ENCODE measurements at regions not wholly inside any gene's neighbourhood (a gene's known extent, or its start where the extent isn't known, plus 50 kb on each side); places are given as distances from the start of the nearest gene placed in this dataset.

- POLR2A ChIA-PET: no interaction called here
- Histone ChIP-seq H3K4me2 (ENCODE audit: low read length) (no peak overlapping the region), H3K9me2 (ENCODE audit: insufficient read depth, low read length) (no peaks in the 10 kb centered on the region), H3K4me1 (ENCODE audit: insufficient read depth, low read length, poor library complexity, severe bottlenecking) (no peaks in the 10 kb centered on the region), H3K27ac (ENCODE audit: low read depth, low read length, poor library complexity, severe bottlenecking) (no peak overlapping the region), H3K9me3 (ENCODE audit: low read length) (no peaks in the 10 kb centered on the region), H2AFZ (ENCODE audit: low read length) (no peak overlapping the region), H3K36me3 (ENCODE audit: insufficient read depth, low read length) (no peaks in the 10 kb centered on the region), H3K4me3 (ENCODE audit: low read depth, low read length, poor library complexity, severe bottlenecking) (no peak overlapping the region), H3K79me2 (ENCODE audit: insufficient read depth, low read depth, low read length) (no peaks in the 10 kb centered on the region), H4K20me1 (ENCODE audit: insufficient read depth, low read length) (no peaks in the 10 kb centered on the region)
- intact Hi-C loops (cut with micrococcal nuclease; ENCODE audit: unreplicated experiment): loop anchor here (5.0 kb wide), 2 partner anchors 622 to 642 kb away; no protein-coding TSS in a partner anchor
- no peak for TF ChIP-seq EZH2phosphoT487 (IDR thresholded peaks at IDR 0.05; ENCODE audit: borderline replicate concordance, low read depth, low read length)
- TF ChIP-seq CTCF (conservative IDR thresholded peaks at IDR 0.05; ENCODE audit: low read length): no peak
- DNase-seq (ENCODE audit: low spot score): no peak
- CTCF ChIA-PET (ENCODE audit: unreplicated experiment): no interaction called here
- BruUV-seq (replicated peaks): no TSS peak
These were observed 625.0 kb upstream of the MAN1A1 start for GRCh38 chr6:119974430-119975159.

GRCh38 chr6:119966484-119966883, 616.9 kb upstream of the MAN1A1 start:
- Histone ChIP-seq H2AFZ (ENCODE audit: low read length) (no peak overlapping the region), H3K9me3 (ENCODE audit: low read length) (no peaks in the 10 kb centered on the region), H3K4me3 (ENCODE audit: low read depth, low read length, poor library complexity, severe bottlenecking) (no peak overlapping the region), H3K79me2 (ENCODE audit: insufficient read depth, low read depth, low read length) (no peaks in the 10 kb centered on the region), H3K36me3 (ENCODE audit: insufficient read depth, low read length) (no peaks in the 10 kb centered on the region), H3K4me2 (ENCODE audit: low read length) (no peak overlapping the region), H3K27ac (ENCODE audit: low read depth, low read length, poor library complexity, severe bottlenecking) (no peak overlapping the region), H3K4me1 (ENCODE audit: insufficient read depth, low read length, poor library complexity, severe bottlenecking) (no peaks in the 10 kb centered on the region), H4K20me1 (ENCODE audit: insufficient read depth, low read length) (no peaks in the 10 kb centered on the region), H3K9me2 (ENCODE audit: insufficient read depth, low read length) (no peaks in the 10 kb centered on the region)
- peak; percentile 66 for DNase-seq (ENCODE audit: low spot score)
- intact Hi-C loops (cut with micrococcal nuclease; ENCODE audit: unreplicated experiment): loop anchor here (5.0 kb wide), 2 partner anchors 619 to 819 kb away; partner anchors contain the start of gene MAN1A1
- POLR2A ChIA-PET: interaction anchor here (0.6 kb wide), 2 partner anchors 24 to 624 kb away, joined by 3 to 4 read pairs; no protein-coding TSS in a partner anchor
- TF ChIP-seq CTCF (conservative IDR thresholded peaks at IDR 0.05; ENCODE audit: low read length) (peak; percentile 78), EZH2phosphoT487 (IDR thresholded peaks at IDR 0.05; ENCODE audit: borderline replicate concordance, low read depth, low read length) (no peak)
- BruUV-seq (replicated peaks): no TSS peak
- CTCF ChIA-PET (ENCODE audit: unreplicated experiment): no interaction called here

GRCh38 chr6:119965900-119966299, 616.3 kb upstream of the MAN1A1 start:
- DNase-seq (ENCODE audit: low spot score): no peak

More at GRCh38 chr6:119965900-119966299, 616.3 kb upstream of the MAN1A1 start:
- H3K4me1 ChIP-seq (ENCODE audit: insufficient read depth, low read length, poor library complexity, severe bottlenecking): no peaks in the 10 kb centered on the region
- ChIA-PET POLR2A (interaction anchor here (0.6 kb wide), 1 partner anchor 23 kb away, joined by 3 read pairs; no protein-coding TSS in a partner anchor), CTCF (ENCODE audit: unreplicated experiment) (no interaction called here)
- no peak overlapping the region for H2AFZ ChIP-seq (ENCODE audit: low read length)
- no peaks in the 10 kb centered on the region for H3K36me3 ChIP-seq (ENCODE audit: insufficient read depth, low read length)
- no peaks in the 10 kb centered on the region for H3K79me2 ChIP-seq (ENCODE audit: insufficient read depth, low read depth, low read length)
- H4K20me1 ChIP-seq (ENCODE audit: insufficient read depth, low read length): no peaks in the 10 kb centered on the region
- TF ChIP-seq CTCF (conservative IDR thresholded peaks at IDR 0.05; ENCODE audit: low read length) (no peak), EZH2phosphoT487 (IDR thresholded peaks at IDR 0.05; ENCODE audit: borderline replicate concordance, low read depth, low read length) (no peak)
- H3K4me2 ChIP-seq (ENCODE audit: low read length): no peak overlapping the region
- no TSS peak for BruUV-seq (replicated peaks)
- H3K27ac ChIP-seq (ENCODE audit: low read depth, low read length, poor library complexity, severe bottlenecking): no peak overlapping the region
- no peaks in the 10 kb centered on the region for H3K9me3 ChIP-seq (ENCODE audit: low read length)
- H3K9me2 ChIP-seq (ENCODE audit: insufficient read depth, low read length): no peaks in the 10 kb centered on the region
- intact Hi-C loops (cut with micrococcal nuclease; ENCODE audit: unreplicated experiment): loop anchor here (5.0 kb wide), 2 partner anchors 619 to 819 kb away; partner anchors contain the start of gene MAN1A1
- no peak overlapping the region for H3K4me3 ChIP-seq (ENCODE audit: low read depth, low read length, poor library complexity, severe bottlenecking)
